ENCODE measurements at regions not wholly inside any gene's neighbourhood (a gene's known extent, or its start where the extent isn't known, plus 50 kb on each side); places are given as distances from the start of the nearest gene placed in this dataset.

DNA sequence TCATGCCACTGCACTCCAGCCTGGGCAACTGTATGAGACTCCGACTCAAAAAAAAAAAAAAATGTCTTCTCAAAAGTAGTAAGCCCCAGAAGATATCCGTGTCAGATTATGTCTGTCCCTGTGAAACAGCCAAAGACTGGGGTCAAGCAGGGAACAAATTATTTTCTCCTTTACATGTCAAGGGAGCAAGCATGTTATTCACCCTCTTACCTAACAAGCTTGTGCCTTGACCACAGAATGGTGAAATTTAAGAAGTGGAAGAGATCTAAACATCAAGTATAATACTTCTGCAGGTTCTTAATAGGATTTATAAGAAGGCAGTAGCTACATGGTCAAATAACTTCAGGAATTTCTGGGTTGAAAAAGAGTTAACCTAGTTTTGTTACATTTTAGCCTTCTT, 187.9 kb downstream of the ZNF365 start:
- no peaks in the 10 kb centered on the region for H3K36me3 ChIP-seq
- H3K27ac ChIP-seq: no peak overlapping the region
- in situ Hi-C loops (cut with MboI; ENCODE audit: low sequenced_read_pairs in 4 of 4) (no loop called here), intact Hi-C loops (cut with DNase I; ENCODE audit: low total_unique reads) (no loop called here)
- no peaks in the 10 kb centered on the region for H3K27me3 ChIP-seq
- no peak overlapping the region for H3K4me3 ChIP-seq
- H3K9me3 ChIP-seq: no peaks in the 10 kb centered on the region
- peaks cover 5 to 14% of the 10 kb centered on the region in 2 donors for H3K4me1 ChIP-seq
- TF ChIP-seq POLR2A (IDR thresholded peaks at IDR 0.05): no peak
- TF ChIP-seq CTCF (IDR thresholded peaks at IDR 0.05 in 4 of 5, conservative IDR thresholded peaks at IDR 0.05 in 1 of 5): no peak
- ATAC-seq: no peak
- DNase-seq: no peak

DNA sequence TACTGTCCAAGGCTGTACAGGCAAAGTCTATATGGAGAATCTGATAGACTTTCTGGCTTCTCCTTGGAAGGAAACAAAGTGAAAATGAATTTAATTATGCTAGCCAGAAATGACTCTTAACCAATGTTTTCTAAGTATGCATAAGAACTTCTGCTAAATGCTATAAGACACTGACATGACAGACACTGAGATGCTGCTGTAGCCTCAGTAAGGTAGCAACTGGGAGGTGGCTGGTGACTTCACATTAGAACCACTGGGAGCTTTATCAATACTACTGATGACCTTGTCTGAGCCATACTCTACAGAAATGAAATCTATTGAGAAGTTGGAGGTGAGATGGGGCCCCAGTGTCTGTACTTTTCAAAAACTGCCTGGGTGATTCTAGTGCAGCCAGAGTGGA, 188.6 kb downstream of the ZNF365 start:
- intact Hi-C loops (cut with DNase I; ENCODE audit: low total_unique reads): no loop called here
- ATAC-seq (no peak), DNase-seq (no peak)
- no peaks in the 10 kb centered on the region for H3K9me3 ChIP-seq
- peaks cover 5 to 14% of the 10 kb centered on the region in 2 donors for H3K4me1 ChIP-seq
- TF ChIP-seq POLR2A (IDR thresholded peaks at IDR 0.05) (no peak), CTCF (IDR thresholded peaks at IDR 0.05 in 4 of 5, conservative IDR thresholded peaks at IDR 0.05 in 1 of 5) (no peak)
- H3K27me3 ChIP-seq: no peaks in the 10 kb centered on the region
- no peak overlapping the region for H3K4me3 ChIP-seq
- in situ Hi-C loops (cut with MboI; ENCODE audit: low sequenced_read_pairs in 4 of 4): no loop called here
- no peak overlapping the region for H3K27ac ChIP-seq
- H3K36me3 ChIP-seq: no peaks in the 10 kb centered on the region

DNA sequence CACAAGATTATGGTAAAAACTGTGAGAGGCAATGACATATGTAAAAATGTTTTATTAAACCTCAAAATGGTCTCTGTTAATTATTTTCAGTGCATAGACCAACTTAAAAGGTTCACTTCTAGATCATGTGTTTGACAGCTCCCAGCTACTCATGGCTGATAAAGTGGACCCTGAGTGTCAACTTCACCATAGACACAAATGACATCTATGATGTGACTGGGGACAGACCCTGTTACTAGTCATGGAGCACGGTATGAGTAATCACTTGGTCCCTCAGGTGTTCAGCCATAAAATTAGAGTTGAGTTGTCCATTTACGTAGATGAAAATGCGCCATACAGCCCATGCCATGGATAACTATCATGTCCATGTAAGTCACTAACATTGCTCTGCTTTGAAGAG, 199.8 kb downstream of the ZNF365 start:
- no peak for TF ChIP-seq CTCF (IDR thresholded peaks at IDR 0.05 in 4 of 5, conservative IDR thresholded peaks at IDR 0.05 in 1 of 5)
- TF ChIP-seq POLR2A (IDR thresholded peaks at IDR 0.05): no peak
- Histone ChIP-seq H3K4me1 (no peaks in the 10 kb centered on the region), H3K9me3 (no peaks in the 10 kb centered on the region), H3K27me3 (peaks cover 0 to 3% (median 0%) of the 10 kb centered on the region in 3 donors), H3K4me3 (no peak overlapping the region), H3K27ac (no peak overlapping the region), H3K36me3 (no peaks in the 10 kb centered on the region)
- DNase-seq (no peak), ATAC-seq (no peak)
- in situ Hi-C loops (cut with MboI; ENCODE audit: low sequenced_read_pairs in 4 of 4) (no loop called here), intact Hi-C loops (cut with DNase I; ENCODE audit: low total_unique reads) (no loop called here)

DNA sequence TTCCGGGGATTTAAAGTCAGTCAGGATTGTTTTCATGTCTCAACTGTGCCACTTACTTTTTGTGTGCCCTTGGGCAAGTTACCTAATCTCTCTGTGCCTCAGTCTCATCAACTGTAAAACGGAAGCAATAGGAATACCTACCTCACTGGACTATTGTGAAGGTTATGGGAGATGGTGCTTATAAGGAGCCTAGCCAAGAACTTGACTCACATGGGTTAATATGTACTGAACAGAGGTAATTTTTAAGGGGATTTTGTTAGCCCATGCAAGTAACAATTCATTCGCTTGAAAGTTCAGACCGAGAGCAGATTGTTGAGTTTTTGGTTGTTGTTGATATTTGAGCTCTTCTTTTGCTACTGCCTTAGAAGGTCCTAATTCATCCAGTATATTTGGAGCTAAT, 202.9 kb downstream of the ZNF365 start:
- Histone ChIP-seq H3K36me3 (no peaks in the 10 kb centered on the region), H3K27me3 (peaks cover 0 to 3% (median 0%) of the 10 kb centered on the region in 3 donors), H3K4me1 (no peaks in the 10 kb centered on the region), H3K9me3 (no peaks in the 10 kb centered on the region), H3K27ac (no peak overlapping the region), H3K4me3 (no peak overlapping the region)
- in situ Hi-C loops (cut with MboI; ENCODE audit: low sequenced_read_pairs in 4 of 4): loop anchor here in 1 of 4 donors (25.0 kb wide), 1 partner anchor 585 kb away; no protein-coding TSS in a partner anchor
- no peak for ATAC-seq
- intact Hi-C loops (cut with DNase I; ENCODE audit: low total_unique reads): no loop called here
- no peak for DNase-seq
- TF ChIP-seq CTCF (IDR thresholded peaks at IDR 0.05 in 4 of 5, conservative IDR thresholded peaks at IDR 0.05 in 1 of 5): no peak

- no peak overlapping the region for H3K4me3 ChIP-seq
- no peak overlapping the region for H3K27ac ChIP-seq
- intact Hi-C loops (cut with DNase I; ENCODE audit: low total_unique reads): no loop called here
- in situ Hi-C loops (cut with MboI; ENCODE audit: low sequenced_read_pairs in 4 of 4): loop anchor here in 1 of 4 donors (25.0 kb wide), 1 partner anchor 585 kb away; no protein-coding TSS in a partner anchor
- H3K27me3 ChIP-seq: peaks cover 0 to 3% (median 0%) of the 10 kb centered on the region in 3 donors
- DNase-seq (no peak), ATAC-seq (no peak)
- no peaks in the 10 kb centered on the region for H3K4me1 ChIP-seq
- H3K36me3 ChIP-seq: no peaks in the 10 kb centered on the region
- H3K9me3 ChIP-seq: no peaks in the 10 kb centered on the region
- TF ChIP-seq CTCF (IDR thresholded peaks at IDR 0.05 in 4 of 5, conservative IDR thresholded peaks at IDR 0.05 in 1 of 5) (no peak), POLR2A (IDR thresholded peaks at IDR 0.05) (no peak)
These were observed 203.6 kb downstream of the ZNF365 start for GRCh38 chr10:62577666-62578291.

Measured in gastrocnemius medialis (tissue), 4 donors.